Breast epithelium (tissue), 4 donors: ENCODE measurements at regions not wholly inside any gene's neighbourhood (a gene's known extent, or its start where the extent isn't known, plus 50 kb on each side); places are given as distances from the start of the nearest gene placed in this dataset.

Experiments used
- DNase-seq, 2 donors: peaks; one replicate each; pipeline ENCODE4 v3.0.0-alpha.2; 2019; ENCODE audit warnings: low spot score in 2 of 2
- H3K27ac ChIP-seq, 2 donors: fragments of 200-600 bp; sonication (generic) in 1 of 2; one replicate each; pipeline ENCODE4 v1.5.1; 2016 to 2019; ENCODE audit warnings: mild to moderate bottlenecking in 1 of 2
- H3K27me3 ChIP-seq, 2 donors: fragments of 200-600 bp; sonication (generic) in 1 of 2; one replicate each; pipeline versions ENCODE4 v1.5.1 to v1.6.0; 2017 to 2019; ENCODE audit warnings: control low read depth in 1 of 2, mild to moderate bottlenecking in 1 of 2
- H3K36me3 ChIP-seq: fragments of 200-600 bp; one replicate; pipeline ENCODE4 v1.5.1; 2019
- H3K4me1 ChIP-seq, 2 donors: fragments of 200-600 bp; sonication (generic); one replicate each; pipeline ENCODE4 v1.5.1; 2016 to 2019; ENCODE audit warnings: control low read depth in 1 of 2
- H3K4me3 ChIP-seq, 3 donors: fragments of 200-600 bp; sonication (generic); 1 replicate in 2 of 3; 2 replicates in 1 of 3; pipeline ENCODE4 v1.5.1; 2016 to 2019; ENCODE audit warnings: mild to moderate bottlenecking in 3 of 3, moderate library complexity in 2 of 3
- H3K9me3 ChIP-seq, 2 donors: fragments of 200-600 bp; sonication (generic) in 1 of 2; one replicate each; pipeline ENCODE4 v1.5.1; 2016 to 2019; ENCODE audit warnings: control low read depth in 1 of 2
- POLR2A ChIP-seq: fragments of 450-650 bp; IDR thresholded peaks from one replicate; pipeline ENCODE4 v1.6.1; 2016; ENCODE audit warnings: antibody characterized with exemption, mild to moderate bottlenecking, moderate library complexity
- POLR2AphosphoS5 ChIP-seq, 3 donors: sonication (generic); formaldehyde crosslinking; IDR thresholded peaks; one replicate each; pipeline ENCODE4 v1.6.1; 2017; ENCODE audit warnings: antibody characterized with exemption in 3 of 3
- intact Hi-C: fragments of 100-400 bp; cut with DNase I; formaldehyde crosslinking; loops from one replicate; pipeline ENCODE4 v1.15.1; 2023; ENCODE audit warnings: low total_unique reads
- TF ChIP-seq, protein P1 (sequence below), 3 donors: fragments of 450-650 bp; IDR thresholded peaks; one replicate each; pipeline ENCODE4 v1.5.1; 2016 to 2017; ENCODE audit warnings: antibody characterized with exemption in 3 of 3, mild to moderate bottlenecking in 3 of 3, moderate library complexity in 3 of 3

GRCh38 chr2:8431446-8432125 is 250.3 kb upstream of the ID2 start:
- Histone ChIP-seq H3K4me3 (no peak overlapping the region), H3K9me3 (no peaks in the 10 kb centered on the region), H3K27ac (peak overlapping the region in 1 of 2 donors; percentile 10), H3K4me1 (no peaks in the 10 kb centered on the region), H3K36me3 (no peaks in the 10 kb centered on the region), H3K27me3 (no peaks in the 10 kb centered on the region)
- peak in 1 of 2 donors; percentile 47 for DNase-seq
- TF ChIP-seq, protein P1, sequence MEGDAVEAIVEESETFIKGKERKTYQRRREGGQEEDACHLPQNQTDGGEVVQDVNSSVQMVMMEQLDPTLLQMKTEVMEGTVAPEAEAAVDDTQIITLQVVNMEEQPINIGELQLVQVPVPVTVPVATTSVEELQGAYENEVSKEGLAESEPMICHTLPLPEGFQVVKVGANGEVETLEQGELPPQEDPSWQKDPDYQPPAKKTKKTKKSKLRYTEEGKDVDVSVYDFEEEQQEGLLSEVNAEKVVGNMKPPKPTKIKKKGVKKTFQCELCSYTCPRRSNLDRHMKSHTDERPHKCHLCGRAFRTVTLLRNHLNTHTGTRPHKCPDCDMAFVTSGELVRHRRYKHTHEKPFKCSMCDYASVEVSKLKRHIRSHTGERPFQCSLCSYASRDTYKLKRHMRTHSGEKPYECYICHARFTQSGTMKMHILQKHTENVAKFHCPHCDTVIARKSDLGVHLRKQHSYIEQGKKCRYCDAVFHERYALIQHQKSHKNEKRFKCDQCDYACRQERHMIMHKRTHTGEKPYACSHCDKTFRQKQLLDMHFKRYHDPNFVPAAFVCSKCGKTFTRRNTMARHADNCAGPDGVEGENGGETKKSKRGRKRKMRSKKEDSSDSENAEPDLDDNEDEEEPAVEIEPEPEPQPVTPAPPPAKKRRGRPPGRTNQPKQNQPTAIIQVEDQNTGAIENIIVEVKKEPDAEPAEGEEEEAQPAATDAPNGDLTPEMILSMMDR (IDR thresholded peaks at IDR 0.05), result no peak
- no peak for TF ChIP-seq POLR2AphosphoS5 (IDR thresholded peaks at IDR 0.05)
- TF ChIP-seq POLR2A, result no peak
- intact Hi-C loops, result no loop called here

DNA sequence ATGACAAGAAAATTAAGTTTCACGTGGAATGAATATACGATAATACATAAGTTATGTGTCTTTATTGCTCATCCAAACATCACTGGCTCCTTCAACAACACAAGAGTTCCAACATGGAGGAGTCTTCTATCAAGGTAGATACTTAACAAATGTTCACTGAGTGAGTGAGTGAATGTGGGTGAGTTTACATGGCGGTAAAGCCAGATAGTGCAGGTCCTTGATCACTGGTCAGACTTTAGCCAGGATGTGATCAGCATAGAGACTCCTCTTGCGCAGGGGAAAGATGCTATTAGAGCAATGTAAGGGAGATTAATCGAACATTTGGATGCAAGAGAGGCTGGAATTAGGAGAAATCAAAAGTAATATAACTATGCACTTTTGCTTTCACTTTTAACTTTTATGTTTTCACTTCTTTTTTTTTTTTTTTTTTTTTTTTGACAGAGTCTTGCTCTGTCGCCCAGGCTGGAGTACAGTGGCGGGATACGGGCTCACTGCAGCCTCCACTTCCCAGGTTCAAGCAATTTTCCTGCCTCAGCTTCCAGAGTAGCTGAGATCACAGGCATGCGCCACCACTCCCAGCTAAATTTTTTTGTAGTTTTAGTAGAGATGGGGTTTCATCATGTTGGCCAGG is 249.0 kb upstream of the ID2 start:
- Histone ChIP-seq H3K27me3 (no peaks in the 10 kb centered on the region), H3K9me3 (no peaks in the 10 kb centered on the region), H3K4me3 (no peak overlapping the region), H3K27ac (no peak overlapping the region), H3K36me3 (no peaks in the 10 kb centered on the region), H3K4me1 (no peaks in the 10 kb centered on the region)
- TF ChIP-seq POLR2AphosphoS5 (IDR thresholded peaks at IDR 0.05) (no peak), POLR2A (no peak)
- TF ChIP-seq, protein P1 (IDR thresholded peaks at IDR 0.05), result no peak
- intact Hi-C loops, result no loop called here
- DNase-seq, result no peak

DNA sequence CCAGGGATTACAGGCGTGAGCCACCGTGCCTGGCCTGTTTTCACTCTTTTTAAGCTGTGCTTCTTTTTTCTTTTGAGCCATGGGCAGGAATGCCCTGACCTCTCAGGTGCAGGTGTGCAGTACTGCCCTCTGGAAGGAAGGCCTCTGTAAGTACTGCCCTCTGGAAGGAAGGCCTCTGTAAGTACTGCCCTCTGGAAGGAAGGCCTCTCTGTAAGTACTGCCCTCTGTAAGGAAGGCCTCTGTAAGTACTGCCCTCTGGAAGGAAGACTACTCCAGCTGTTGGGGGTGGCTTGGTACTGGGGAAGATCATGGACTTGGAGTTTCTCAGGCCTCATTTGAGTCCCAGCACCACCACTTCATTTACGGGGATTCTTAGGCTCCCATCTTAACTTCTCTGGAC is 248.5 kb upstream of the ID2 start:
- no peaks in the 10 kb centered on the region for H3K4me1 ChIP-seq
- H3K36me3 ChIP-seq, result no peaks in the 10 kb centered on the region
- H3K4me3 ChIP-seq, result no peak overlapping the region
- no peak for DNase-seq
- no peak for TF ChIP-seq POLR2AphosphoS5 (IDR thresholded peaks at IDR 0.05)
- TF ChIP-seq POLR2A, result no peak
- TF ChIP-seq, protein P1 (IDR thresholded peaks at IDR 0.05), result no peak
- no peak overlapping the region for H3K27ac ChIP-seq
- intact Hi-C loops, result no loop called here
- no peaks in the 10 kb centered on the region for H3K27me3 ChIP-seq
- H3K9me3 ChIP-seq, result no peaks in the 10 kb centered on the region

DNA sequence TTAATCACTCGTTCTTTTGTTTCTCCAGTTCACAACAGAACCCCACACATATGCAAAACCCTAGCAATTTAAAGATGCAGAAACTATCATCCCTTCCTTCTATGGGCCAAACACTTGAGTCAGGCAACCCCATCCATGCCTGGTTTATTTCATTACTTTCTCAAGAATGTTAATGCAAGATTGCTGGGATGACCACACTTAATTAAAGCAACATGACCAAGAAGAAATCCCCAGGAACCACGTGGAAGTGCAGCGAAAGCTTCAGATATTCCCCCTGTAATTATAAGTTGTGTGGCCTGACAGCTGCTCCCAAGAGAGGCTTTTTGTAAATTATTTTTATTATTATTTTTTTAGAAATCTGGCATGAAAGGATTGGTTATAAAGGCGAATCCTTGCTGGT is 246.2 kb upstream of the ID2 start:
- H3K27ac ChIP-seq, result no peak overlapping the region
- H3K36me3 ChIP-seq, result no peaks in the 10 kb centered on the region
- no peaks in the 10 kb centered on the region for H3K27me3 ChIP-seq
- no peak for DNase-seq
- intact Hi-C loops, result no loop called here
- H3K4me3 ChIP-seq, result no peak overlapping the region
- no peaks in the 10 kb centered on the region for H3K4me1 ChIP-seq
- TF ChIP-seq POLR2AphosphoS5 (IDR thresholded peaks at IDR 0.05) (no peak), POLR2A (no peak)
- TF ChIP-seq, protein P1 (IDR thresholded peaks at IDR 0.05), result no peak
- H3K9me3 ChIP-seq, result no peaks in the 10 kb centered on the region

- Histone ChIP-seq H3K4me1 (no peaks in the 10 kb centered on the region), H3K9me3 (no peaks in the 10 kb centered on the region), H3K4me3 (no peak overlapping the region), H3K27me3 (no peaks in the 10 kb centered on the region), H3K27ac (no peak overlapping the region), H3K36me3 (no peaks in the 10 kb centered on the region)
- intact Hi-C loops, result no loop called here
- no peak for DNase-seq
- TF ChIP-seq, protein P1 (IDR thresholded peaks at IDR 0.05), result no peak
- TF ChIP-seq POLR2AphosphoS5 (IDR thresholded peaks at IDR 0.05) (no peak), POLR2A (no peak)
Measured at GRCh38 chr2:8436585-8436984, 245.3 kb upstream of the ID2 start.
